Inflammatory macrophage (primary cell): ENCODE measurements at regions not wholly inside any gene's neighbourhood (a gene's known extent, or its start where the extent isn't known, plus 50 kb on each side); places are given as distances from the start of the nearest gene placed in this dataset.

Source experiments
- DNase-seq, 2 donors: peaks; one replicate each; pipeline ENCODE4 v3.0.0-alpha.2; 2020 to 2022

GRCh38 chr5:110085826-110086225, 396.1 kb downstream of the MAN2A1 start:
- no peak for DNase-seq

DNA sequence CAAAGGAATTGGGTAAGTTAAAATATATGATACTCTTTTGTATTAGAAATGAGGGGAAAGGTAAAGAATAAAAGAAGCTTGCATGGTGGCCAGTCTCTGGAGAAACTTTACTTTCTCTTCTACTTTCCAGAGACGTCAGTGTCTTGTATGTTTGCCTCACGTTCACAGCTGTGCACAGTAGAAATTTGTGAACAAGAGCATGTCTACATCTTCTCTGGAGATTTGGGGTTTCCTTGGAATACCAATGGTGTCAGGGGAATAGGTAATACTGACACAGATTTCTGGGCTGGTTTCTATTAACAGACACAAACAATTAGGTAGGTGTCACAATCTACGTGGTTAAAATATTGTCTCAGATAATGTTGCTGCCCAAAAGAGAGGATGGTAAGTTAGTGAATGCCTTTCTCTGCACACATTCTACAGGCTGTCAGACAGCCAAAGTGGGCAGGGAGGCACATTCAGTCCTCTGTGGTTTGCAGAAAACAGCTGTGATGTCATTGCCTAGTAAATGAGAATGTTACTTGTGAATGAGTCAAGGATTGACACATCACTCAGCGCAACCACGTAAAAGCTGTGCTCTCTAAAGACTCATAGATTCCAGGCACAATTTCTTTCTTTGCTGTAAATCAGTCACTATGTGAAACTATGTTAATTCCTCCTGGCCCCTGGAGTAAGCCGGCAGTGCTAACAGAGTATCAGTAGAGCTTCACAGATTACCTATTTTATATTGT, 397.1 kb downstream of the MAN2A1 start:
- DNase-seq: no peak

DNA sequence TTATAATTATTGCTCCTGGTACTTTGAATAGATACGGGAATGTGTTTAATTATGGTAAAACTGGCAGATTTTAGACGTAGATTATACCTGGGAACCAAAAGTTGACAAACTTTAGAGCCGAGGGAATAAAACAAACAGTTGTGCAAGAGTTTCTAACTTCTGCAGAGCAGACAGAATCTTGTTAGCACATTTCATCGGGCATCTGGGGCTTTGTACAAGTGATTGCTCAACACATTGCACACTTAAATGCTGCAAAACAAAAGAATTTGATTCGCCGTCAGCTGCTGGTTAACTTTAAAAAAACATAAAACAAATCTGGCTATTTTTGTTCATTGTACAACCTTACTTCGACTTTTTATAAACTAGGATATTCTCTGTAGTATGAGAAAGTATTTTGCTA, 398.1 kb downstream of the MAN2A1 start:
- DNase-seq: no peak

- DNase-seq: no peak
Measured at GRCh38 chr5:110088676-110089436, 399.1 kb downstream of the MAN2A1 start.

DNA sequence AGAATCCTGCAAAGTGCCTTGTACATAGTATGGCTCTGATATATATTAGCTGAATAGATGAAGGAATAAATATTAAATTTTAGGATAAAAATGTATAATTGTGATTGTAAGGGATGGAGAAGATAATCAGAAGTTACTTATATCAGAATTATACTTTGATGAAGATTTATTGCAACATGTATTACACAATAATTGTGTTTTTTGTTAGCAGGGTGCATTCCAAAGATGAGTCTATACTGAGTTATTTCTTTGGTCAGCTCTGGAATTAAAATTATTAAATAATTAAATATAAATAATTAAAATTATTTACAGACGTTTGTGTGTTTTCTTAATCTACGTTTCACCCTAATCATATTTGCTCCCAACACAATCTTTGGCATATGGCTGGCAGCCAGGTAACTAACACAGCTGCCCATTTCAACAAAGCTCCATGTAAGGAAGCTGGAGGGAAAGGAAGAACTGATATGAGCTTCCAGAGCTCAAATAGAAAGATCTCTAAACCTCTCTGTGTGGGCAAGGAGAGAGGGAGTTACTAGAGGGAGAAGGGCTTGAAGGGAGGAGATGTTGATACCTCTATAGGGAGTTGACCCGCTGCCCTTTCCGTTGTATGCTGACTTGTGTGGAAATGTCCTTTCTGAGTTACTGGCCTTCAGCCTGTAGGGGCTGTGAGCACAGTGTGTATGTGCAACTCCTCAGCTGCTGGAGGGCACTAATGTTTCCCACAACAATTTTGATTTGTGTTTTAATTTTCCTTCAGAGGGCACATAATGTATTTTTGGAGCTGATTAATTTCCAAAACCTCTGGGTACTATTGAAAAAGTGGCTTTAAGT, 403.4 kb downstream of the MAN2A1 start:
- DNase-seq: no peak

- no peak for DNase-seq
Measured at GRCh38 chr5:110094109-110094508, 404.4 kb downstream of the MAN2A1 start.

DNA sequence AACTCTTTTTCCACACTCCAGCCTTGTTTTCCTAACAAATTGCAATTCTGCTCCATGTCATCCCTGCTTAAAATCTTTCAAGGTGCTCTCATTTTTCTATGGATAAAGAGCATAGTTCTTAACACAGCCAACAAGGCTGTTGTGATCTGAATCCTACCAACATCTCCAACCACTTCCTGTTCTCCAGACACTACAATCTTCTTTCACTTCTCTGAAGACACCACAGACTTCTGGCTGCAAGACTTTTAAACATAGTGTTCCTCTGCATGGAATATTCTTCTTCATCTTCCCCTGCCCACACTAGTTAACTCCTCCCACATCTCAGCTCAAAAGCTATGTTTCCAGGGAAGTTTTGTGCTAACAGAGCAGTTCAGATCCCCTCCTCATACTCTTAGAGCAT, 404.8 kb downstream of the MAN2A1 start:
- no peak for DNase-seq

DNA sequence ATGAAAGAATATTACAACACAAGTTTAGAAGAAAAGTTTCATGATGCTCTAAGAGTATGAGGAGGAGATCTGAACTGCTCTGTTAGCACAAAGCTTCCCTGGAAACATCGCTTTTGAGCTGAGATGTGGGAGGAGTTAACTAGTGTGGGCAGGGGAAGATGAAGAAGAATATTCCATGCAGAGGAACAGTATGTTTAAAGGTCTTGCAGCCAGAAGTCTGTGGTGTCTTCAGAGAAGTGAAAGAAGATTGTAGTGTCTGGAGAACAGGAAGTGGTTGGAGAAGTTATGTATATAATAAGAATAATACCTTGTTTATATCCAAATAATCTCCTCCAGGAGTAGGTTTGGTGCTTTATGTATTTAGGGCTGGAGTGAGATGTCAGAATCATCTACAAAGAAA, 406.7 kb downstream of the MAN2A1 start:
- no peak for DNase-seq

DNA sequence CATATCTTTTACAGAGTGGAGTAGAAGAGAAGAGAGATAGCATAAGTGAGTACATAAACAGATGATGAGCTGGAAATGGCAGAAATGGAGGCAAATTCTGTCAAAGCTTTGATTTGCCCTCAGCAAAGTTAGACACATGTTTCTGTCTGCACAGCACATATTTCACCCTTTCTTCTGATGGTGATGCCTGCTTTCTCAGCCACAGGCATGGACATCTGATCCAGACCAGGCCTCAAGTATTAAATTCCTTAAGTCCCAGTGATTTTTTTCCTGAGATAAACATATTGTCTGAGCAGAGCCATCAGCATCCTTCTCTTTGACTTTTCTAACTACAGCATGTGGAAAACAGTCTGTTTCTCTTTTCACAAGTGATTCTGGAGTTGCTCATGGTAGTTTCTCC, 409.8 kb downstream of the MAN2A1 start:
- DNase-seq: no peak

GRCh38 chr5:110103081-110103480, 413.4 kb downstream of the MAN2A1 start:
- no peak for DNase-seq

GRCh38 chr5:110104060-110104725, 414.5 kb downstream of the MAN2A1 start:
- DNase-seq: no peak

DNA sequence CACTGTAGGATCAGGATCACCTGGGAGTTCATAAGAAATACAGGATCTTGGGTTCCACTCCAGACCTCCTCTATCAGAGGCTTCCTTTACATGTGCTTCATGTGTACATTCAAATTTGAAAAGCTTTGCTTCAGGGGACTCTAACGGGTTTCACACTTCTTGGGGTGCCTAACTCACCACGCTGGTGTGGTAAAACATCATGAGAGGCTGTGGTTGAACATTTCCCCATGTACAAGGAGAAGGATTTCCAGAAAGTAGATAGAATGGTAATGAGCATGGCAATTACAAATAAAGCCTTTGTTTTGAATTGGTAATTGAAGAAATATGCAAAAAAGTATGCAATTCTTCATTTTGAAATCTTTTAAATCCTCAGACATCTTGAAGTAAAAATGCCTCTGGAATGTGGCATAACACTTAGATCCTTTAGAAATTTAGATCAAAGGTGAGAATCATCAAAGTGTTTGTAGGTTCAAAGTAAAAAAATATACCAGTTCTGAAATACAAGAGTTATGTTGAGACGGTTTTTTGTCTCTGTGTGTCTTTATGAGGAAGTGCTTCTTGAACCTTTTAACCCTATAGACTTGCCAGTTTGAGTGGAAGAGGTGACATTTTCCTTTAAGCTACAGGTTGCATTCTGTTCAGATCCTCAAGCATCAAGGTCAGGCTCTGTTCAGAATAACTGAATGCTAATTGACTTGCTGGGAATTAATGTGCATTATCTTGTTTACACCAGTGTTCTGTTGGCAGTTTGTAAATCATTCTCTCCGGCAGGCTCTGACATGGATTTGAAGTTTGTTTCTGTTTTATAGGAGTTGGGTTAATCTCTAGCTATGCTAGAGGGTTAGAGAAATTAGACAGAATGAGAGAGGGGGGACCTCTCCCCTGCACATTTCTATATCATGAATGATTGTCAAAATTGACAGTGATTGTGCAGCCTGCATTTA, 415.3 kb downstream of the MAN2A1 start:
- no peak for DNase-seq

DNA sequence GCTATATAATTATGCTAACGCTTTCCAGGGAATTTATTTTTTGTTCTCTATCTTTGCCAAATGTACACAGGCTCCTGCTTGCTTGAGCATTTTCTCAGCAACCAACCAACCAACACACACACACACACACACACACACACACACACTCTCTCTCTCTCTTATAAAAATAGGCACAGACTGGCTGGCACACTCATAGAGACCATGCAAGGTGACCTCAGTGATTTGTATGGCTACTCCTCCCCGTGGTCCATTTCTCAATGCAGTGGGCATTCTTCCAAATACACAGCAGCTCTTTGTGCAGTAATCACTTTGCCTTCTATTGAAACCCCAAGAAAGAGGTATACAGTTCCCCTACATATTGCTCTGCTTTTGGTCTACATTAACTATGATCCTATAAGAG, 416.0 kb downstream of the MAN2A1 start:
- no peak for DNase-seq

DNA sequence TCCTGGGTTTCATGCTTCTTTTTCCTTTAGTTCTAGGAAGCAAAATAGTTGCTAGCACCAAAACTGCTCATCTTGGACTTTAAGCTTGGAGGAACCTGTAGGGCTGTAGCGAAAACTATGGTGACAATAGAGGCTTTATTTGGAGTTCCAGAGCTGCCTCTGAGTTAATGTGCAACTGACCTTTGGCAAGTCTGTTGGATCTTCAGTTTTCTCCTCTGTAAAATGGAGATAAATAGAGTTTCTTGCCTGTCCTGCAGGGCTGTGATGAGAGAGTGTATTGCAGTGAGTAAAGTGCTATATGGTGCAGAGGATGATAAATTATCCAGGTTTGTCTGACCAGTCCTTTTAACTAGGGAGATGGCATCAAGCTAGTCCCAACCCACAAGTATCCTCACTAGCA, 417.0 kb downstream of the MAN2A1 start:
- no peak for DNase-seq

DNA sequence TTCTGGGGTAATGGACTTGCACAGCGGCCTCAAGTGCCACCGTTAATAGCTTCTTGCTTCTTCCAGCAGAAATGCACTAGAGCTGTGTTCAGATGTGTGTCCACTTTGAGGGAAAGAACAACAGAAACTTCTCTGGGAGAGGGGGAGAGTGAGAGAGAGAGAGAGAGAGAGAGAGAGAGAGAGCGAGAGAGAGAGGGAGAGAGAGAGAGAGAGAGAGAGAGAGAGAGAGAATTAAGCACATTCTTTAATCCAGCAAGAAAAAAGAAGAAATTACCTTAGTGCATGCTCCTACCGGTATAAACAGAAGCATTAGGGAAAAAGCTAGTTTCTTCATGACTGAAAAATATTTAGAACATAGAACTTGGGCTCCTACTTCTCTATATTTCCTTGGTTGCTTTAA, 418.8 kb downstream of the MAN2A1 start:
- no peak for DNase-seq

GRCh38 chr5:110109667-110110066, 419.9 kb downstream of the MAN2A1 start:
- no peak for DNase-seq

DNA sequence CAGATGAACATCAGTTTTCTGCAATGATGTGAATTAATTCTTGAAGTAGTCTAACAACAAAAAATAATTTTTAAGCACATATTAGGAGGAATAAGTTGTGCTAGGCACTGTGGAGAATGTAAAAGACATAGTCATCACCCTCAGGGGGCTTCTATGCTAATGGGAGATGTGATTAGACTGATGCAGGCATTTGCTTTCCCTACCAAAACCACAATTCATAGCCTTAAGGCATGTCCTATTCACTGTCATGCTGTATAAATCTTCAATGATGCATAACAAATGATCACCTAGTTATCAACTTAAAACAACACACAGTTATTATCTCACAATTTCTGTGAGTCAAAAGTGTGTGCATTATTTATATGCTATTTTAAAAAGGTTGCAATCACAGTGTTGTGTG, 422.6 kb downstream of the MAN2A1 start:
- DNase-seq: no peak

DNA sequence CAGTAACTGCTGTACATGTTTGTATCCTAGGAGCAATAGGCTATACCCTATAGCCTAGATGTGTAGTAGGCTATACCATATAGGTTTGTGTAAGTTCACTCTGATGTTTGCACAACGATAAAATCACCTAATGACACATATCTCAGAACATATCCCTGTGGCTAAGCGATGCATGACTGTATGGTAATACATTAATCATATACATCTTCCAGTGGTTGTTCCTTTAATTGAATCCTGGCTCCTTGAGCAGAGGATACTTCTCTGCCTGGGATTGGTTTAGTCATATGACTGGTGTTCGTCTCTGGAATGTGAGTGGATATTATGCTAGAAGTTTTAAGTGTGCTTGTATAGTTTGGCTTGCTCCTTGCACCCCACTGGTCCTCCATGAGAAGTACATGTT, 425.8 kb downstream of the MAN2A1 start:
- DNase-seq: no peak

GRCh38 chr5:110116539-110116938, 426.8 kb downstream of the MAN2A1 start:
- DNase-seq: no peak

DNA sequence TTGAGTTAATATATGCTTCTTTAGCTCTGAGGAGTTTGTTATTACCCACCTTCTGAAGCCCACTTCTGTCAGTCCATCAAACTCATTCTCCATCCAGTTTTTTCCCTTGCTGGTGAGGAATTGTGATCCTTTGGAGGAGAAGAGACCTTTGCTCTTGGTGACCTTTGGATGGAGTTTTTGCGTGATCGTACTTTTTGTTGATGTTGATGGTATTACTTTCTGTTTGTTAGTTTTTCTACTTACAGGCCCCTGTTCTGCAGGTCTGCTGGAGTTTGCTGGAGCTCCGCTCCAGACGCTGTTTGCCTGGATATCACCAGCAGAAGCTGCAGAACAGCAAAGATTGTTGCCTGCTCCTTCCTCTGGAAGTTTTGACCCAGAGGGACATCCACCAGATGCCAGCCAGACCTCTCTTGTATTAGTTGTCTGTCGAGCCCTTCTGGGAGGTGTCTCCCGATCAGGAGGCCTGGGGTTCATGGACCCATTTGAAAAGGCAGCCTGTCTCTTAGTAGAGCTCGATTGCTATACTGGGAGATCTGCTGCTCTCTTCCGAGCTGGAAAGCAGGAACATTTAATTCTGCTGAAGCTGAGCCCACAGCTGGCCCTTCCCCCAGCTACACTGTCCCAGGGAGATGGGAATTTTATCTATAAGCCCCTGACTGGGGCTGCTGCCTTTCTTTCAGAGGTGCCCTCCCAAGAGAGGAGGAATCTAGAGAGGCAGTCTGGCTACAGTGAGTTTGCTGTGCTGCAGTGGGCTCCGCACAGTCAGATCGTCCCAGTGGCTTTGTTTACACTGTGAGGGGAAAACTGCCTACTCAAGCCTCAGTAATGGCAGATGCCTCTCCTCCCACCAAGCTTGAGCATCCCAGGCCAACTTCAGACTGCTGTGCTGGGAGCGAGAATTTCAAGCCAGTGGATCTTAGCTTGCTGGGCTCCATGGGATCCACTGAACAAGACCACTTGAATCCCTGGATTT, 445.5 kb downstream of the MAN2A1 start:
- DNase-seq: no peak
